ENCODE measurements at regions not wholly inside any gene's neighbourhood (a gene's known extent, or its start where the extent isn't known, plus 50 kb on each side); places are given as distances from the start of the nearest gene placed in this dataset.
"Not testable (repeated sequence)": the region's sequence is repeated elsewhere in the genome, so short reads cannot be mapped to it uniquely, and the experiment has no call there.

DNA sequence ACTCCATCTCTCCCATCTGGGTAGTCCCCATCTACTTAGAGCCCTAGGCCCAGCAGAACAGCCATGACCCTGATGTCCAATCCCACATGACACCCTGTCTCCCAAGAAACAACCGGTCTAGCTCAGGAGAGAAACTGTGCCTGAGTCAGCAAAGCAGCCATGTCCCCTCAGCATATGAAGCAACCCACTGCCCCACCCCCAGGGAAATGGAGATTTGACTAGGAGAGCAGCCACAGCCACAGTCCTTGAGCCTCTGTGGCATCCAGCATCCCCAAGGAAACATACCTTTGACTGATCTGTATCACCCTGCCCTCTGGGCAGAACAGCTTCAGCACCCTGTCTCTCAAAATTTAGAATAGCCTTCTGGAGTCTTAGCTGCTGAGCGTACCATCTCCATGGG, 641.9 kb upstream of the FBXO33 start:
- DNase-seq: no peak

DNA sequence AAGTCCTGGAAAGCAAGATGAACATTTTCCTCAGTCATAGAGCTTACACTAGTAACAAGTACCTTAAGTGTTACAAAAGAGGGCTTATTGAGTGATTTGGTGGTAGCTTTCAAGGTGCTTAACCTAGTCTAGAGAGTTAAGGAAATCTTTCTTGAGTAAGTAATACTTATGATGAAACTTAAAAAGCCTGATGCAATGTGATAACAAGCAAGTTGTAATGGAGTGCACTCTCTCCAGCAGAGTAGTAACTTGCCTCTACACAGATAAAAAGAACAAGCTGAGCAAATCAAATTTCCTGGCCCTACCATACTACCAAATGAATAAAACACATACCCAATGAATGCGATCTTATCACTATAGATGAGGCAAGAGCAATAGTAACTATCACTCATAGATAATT, 639.9 kb upstream of the FBXO33 start:
- DNase-seq: no peak

DNA sequence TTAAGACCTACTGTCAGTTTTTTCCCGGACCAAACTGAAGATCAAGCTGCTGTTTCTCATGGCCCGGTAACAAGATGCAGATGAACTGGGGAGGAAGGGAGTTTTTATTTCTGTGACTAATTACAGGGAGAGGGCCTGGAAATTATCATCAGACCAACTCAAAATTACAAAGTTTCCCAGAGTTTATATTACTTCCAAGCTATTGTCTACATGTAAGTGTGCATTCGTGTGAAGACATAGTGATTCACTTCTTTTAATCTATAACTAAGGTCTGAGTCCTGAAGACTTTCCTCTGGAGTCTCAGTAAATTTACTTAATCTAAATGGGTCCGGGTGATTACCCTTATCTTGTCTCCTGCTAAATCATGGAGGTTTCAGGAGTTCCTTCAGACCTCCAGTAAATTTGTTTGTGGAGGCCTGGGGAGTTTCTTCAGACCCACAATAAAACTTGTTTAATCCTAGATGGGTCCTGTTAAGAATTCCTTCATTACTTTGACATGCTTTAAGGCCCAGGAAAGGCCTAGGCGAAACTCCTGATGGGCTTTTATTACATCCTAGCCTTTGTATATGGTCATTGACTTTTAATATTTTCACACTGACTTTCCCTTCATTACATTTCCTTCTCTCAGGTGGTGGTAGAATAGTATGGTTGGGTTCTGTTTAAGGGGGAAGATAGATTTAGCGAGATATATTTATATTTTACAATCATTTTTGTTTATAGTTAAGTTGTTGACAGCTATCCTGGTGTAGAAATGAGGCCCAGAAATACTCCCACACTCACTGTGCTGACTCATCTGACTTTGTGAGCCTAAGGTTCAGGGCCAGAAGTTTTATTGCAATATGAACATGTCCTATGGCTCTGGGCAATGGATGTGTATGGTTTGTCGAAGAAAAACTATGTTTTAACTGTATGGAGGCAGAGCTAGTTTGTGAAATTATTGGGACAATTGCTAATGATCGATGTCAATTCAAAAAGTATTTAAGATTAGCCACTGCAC, 627.0 kb upstream of the FBXO33 start:
- no peak for DNase-seq

DNA sequence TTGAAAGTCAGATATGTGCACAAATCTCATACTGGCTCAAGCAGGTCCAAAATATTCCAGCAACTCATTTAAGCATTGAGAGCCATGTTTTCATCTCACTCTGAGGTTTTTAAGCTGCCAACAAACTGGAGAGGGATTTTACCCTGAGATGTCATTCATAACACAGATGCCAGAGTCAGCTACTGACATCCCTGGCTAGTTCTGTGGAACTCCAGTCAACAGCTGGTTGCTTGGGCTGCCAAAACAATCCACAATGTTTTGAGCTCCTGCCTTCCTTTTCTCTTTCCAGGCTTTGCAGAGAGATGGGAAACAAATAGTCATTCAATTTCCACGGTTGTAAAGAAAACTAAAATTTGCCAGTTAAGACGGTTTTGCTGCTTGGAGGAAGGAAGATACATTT, 621.2 kb upstream of the FBXO33 start:
- DNase-seq: no peak

DNA sequence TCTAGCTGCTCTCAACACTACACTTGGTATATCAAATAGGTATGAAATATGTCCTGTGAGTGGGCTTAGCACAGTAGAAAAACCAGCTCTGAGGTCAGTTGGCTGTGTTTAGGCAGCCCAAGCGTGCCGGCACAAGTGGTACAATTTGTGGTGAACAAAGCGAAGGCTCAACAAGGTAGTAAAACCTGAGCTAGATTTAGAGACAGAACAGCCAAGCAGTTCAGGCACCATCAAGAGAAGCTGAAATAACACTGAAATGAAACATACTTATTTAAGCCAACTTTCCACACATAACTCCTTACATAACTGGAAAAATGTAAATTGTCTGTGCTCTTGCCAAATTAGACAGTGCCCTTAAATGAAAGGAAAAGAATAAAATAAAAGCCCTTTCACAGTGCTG, 596.8 kb upstream of the FBXO33 start:
- no peak for DNase-seq

DNA sequence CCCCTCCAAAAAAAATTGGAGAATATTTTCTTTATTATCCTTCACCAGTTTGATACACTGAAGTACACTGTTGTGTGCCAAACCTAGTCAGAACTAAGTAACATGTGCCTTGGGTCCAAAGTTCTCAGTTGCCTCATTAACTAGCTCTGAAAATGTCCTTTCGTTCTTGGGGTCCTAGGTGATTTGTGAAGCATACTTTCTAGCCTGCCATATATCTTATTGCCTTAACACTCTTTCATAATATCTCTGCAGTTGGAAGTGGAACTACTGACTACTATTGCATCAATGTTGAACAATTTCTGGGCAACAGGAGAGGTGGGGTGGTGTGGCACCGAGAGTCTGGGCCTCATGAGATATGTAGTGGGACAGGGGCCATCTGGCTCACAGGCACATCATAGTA, 592.9 kb upstream of the FBXO33 start:
- DNase-seq: no peak

DNA sequence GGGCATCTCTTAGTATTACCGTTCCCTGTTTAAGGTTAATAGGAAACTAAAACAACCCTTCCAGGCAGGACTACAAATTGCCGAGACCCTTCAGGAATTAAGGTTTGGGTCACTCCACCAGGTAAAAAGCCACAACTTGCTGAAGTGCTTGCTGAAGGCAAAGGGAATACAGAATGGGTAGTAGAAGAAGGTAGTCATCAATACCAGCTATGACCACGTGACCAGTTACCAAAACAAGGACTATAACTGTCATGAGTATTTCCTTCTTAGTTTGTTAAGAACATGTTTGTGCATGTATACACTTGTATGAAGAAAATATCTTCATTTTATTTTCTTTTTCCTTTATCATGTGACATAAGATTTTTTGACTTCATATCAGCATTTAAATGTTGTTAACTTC, 578.7 kb upstream of the FBXO33 start:
- DNase-seq: no peak

DNA sequence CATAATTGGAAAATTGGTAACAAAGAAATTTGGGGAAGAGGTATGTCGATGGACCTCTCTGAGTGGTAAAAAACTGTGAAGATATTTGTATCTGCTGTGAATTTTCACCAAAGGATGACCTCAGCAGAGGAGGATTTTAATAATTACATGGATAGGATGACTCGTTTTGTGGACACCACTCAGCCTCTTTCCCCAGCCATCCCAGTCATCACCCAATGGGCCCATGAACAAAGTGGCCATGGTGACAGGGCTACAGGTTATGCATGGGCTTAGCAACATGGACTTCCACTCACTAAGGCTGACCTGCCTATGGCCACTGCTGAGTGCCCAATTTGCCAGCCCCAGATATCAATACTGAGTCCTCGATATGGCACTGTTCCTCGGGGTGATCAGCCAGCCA, 577.5 kb upstream of the FBXO33 start:
- no peak for DNase-seq

DNA sequence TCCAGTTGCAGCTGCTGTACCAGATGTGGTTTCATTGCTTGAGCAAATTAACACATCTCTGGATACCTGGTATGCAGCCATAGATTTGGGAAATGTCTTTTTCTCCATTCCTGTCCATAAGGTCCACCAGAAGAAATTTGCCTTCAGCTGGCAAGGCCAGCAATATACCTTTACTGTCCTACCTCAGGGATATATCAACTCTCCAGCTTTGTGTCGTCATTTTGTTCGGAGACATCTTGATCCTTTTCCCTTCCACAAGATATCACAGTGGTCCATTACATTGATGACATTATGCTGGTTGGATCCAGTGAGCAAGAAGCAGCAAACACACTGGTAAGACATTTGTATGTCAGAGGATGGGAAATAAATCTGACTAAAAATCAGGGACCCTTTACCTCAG, 576.1 kb upstream of the FBXO33 start:
- DNase-seq: not testable (repeated sequence)

DNA sequence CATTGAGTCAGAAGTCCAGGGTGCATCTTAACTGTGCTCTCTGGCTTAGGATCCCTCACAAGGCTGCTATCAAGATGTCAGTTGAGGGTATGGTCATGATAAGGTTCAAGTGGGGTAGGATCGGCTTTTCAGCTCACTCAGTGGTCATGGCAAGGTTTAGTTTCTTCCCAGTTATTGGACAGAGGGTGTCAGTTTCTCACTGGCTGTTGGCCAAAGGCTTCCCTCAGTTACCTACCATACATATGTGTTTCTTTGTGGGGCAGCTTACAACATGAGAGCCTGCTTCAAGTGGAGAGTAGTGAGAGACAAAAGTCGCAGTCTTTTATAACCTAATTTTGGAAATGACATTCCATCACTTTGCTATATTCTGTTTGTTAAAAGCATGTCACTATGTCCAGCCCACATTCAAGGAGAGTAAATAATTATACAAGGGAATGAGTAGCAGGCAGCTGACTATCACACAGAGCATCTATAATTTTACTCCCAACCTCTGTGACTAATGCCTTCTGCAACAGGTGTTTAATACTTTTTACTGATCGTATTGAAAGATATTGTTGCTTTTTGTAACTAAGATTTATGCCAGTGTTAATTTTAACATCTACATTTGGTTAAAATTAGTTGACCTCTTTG, 572.8 kb upstream of the FBXO33 start:
- DNase-seq: no peak

DNA sequence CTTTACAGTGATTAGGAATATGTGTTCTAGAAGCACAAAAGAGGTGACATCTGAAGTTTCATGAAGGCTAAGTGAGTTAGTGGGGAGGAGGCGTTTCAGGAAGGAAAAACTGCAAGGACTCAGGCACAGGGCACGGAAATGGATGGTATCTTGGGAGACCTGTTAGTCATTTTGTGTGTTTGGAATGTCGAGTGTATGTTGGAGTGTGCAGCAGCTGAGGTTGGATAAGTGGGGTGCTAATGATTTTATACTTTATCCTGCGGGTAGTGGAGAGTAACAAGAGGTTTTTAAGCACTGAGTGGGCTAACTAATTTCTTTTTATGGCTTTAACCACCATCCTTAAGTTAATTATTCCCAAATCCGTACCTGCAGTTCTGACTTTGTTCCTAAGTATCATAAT, 571.5 kb upstream of the FBXO33 start:
- no peak for DNase-seq

DNA sequence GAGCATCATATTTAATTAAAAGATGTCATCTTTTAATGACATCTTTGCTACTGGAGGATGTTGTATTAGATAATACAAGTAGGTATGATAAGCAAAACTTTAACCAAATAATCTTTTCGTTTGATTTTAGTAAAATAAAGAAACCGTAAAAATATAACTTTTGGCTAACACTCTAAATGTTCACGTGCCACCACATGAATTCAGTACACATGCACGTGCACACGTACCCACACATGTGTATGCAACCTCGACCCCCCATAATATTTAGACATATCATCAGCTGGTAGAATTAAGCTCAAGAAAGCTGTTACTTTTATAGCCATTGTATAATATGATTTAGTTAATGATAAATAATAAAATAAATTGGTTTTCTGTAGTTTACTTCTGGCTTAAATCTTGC, 566.6 kb upstream of the FBXO33 start:
- DNase-seq: no peak

DNA sequence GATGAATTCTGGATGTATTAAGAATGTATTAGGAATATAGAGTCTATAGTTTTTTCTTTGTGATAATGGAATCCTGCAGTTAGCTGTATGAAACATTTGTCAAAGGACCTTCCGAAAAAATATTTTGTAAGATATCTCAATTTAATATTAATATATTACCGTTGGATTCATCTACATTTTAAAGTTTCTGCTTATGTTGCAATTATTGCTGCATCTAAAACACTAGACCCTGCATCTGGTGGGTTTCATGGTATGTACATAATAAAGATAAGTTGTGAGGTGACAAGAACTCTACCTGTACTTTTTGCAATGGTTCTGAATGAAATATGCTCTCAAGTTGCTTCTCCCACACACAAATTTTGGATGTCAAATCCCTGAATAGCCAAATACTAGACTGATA, 565.9 kb upstream of the FBXO33 start:
- no peak for DNase-seq

DNA sequence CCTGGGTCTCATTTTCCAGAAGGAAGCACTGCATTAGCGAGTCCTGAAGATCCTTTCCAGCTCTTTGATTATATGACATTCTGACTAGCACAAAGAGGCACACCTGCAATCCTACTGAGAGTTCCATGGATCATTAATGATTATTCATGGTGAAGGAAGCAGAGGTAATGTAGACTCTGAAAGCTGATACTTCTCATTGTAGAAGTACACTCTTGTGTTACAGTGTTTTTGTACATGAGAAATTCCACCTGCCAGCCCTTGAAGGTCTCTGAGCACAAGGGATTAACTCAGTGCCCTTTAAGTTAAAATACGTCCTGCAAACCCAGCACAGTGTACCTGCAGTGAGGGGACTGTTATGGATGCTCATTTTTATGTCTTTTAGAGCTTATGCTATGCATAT, 558.8 kb upstream of the FBXO33 start:
- peak; percentile 61 for DNase-seq

DNA sequence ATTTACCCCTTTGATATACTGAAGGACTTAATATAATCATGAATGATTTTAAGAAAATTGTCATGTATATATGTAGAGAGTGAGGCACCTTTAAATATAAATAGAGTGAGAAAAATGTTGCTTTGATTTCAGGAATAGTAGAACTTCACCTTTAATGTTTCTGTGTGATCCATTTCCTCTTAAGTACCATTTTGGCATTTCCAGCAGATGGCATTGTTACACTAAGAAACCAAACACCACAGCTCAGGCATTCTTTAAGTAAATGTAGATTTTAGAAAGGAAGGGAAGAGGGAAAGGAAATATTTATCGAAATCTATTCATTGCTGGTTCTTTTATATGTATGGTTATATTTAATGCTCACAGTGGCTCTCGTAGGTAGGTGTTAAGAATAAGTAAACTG, 556.7 kb upstream of the FBXO33 start:
- peak; percentile 15 for DNase-seq

DNA sequence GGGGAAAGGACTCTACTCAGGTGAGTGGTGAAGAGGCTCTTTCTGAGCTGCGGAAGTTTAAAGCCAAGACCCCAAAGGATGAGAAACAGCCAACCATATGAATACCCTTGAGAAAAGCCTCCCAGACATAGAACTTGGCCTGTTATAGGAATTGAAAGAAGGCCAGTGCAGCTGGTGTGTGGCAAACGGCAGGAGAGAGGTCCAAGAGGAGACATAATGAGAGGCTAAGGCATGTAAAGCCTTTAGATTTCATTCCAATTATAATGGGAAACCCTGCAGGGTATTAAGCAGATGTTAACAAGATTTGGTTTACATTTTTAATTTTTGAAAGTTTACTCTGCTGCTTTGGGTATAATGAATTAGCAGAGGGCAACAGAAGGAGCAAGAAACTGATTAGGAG, 552.1 kb upstream of the FBXO33 start:
- DNase-seq: no peak

DNA sequence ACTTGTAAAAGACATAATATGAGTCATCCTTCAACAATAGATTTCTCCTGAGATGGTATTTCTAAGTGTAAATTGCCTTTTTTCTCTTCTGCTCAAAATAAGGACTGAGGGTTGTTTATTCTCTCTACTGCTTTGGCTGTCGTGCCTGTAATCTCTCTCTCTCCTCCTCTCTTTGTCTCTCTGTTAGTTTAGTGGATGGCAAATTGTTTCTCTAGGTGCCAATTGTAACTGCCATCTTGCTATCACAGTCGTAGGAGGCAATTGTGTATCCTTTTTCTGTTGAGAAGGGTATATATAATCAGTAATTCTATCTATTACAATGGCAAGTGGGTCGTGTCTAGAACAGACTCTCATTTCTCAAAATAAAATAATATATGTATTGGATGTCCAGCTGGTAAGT, 545.0 kb upstream of the FBXO33 start:
- DNase-seq: peak; percentile 56

DNA sequence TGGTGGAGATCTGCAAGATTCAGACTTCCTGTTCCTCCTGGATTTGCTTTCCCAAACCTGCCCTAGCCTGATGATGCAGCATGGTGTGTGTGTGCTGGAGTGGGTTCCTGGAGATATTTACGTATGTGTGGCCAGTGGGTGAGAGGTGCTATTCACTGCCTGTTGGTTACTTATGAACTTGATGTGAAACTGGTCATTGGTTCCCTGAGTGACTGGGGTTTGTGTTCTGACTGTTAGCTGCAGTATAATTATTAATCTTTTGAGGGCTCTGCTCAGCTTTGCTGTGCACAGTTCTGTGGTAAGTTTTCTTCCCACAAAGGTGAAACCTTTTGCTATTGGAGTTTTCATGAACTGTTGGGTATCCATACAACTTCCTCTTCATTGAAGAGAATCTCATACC, 541.8 kb upstream of the FBXO33 start:
- DNase-seq: no peak

DNA sequence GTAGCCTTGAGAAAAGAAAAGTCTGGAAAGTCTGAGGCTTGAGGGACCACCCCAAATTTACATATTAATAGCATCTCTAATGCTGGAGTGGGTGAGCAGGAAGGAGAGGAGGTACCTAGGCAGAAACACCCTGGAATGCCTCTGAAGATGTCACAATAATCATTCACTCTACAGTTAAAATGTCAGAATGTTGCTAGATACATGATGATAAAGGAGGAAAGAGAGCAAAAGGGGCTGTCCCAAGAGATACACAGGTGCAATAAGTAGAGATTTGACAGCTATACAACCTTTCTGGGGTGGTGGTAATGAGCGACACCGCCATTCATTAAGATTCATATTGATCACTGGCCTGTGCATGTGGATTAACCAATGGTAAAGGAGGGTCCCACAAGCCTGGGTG, 540.5 kb upstream of the FBXO33 start:
- DNase-seq: no peak

DNA sequence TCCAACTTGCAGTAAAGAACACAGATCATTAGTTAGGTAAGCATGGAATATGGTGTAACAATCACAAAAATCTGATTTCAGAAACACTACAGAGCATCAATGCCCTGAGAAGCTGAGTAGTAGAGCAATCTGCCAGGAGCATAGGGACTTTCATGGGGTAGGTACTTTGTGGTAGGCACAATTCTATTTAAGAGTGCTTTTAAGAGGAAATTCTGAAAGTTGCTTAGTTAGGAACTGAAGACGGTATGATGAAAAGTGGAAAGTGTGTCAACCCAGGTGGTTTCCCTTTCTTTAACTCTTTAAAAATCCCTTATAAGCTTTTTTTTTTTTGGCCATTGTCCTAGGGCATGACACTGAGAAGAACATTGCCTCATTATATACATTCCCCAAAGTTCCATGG, 535.7 kb upstream of the FBXO33 start:
- DNase-seq: no peak

DNA sequence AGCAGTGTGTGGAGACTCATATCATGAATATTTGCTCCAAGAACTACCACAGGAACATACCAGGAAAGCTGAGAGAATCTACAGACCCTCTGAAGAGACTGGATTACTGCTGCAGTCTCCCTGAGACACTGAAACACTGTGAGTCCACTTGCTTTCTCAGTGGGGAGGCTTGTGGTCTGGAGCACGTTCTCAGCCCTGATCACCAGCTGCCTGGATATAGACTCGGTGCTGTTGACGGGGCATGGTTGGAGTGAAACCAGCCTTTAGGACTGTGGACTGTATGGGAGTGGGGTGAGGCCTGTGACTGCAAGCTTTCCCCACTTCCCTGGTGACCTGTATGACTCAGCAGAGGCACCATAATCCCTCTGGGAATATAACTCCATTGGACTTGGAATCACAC, 525.8 kb upstream of the FBXO33 start:
- no peak for DNase-seq

DNA sequence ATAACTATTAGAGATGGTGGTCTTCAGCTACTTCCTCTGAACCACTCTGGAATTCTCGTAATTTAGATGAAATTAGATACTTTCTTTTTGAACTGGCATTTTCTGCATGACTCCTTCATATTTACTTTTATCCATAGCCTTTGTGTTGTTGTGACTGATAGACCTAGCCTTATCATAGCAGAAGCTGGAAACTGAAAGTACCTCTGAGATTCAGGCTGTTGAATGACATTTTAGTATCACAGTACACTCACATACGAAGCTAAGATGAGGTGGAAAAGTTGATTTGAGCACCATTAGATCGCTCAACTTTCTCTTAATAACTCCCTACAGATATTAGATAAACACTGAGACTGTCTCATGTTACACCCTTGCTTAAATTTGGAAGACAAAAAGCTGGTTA, 525.1 kb upstream of the FBXO33 start:
- DNase-seq: no peak

DNA sequence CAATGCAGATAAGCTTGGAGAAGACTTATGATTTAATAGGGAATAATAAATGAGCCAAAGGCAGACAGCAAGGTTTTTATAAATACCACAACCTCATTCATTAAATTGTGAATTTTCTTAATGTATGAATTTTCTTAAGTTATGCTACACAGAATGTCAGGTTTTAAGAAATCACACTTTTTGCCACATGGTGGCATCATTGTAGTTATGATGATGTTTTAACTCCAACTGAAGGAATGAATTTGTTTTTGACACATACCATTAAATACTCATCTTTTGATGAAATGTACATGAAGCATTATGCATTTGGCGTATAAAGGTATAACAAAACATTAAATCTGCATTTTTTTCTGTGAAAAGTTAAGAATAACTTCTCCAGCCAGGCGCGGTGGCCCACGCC, 524.1 kb upstream of the FBXO33 start:
- no peak for DNase-seq

DNA sequence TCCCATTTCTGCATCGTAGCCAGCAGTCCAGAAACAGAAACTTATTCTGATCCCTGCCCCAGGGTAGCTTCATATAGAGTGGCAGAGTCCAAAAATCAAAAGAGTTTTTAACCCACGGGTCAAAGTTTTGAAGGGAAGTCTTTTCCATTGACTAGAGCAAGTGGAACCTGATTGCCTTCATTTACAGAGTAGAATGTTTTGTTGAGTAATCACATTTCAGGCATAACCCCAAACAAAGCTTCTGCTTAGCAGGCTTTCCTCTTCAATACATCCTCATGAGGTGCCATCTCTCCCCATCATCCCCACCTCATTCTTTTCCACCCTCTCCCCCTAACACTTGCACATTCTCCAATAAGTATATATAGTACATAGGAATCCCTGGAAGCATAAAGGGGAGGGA, 516.0 kb upstream of the FBXO33 start:
- DNase-seq: no peak

DNA sequence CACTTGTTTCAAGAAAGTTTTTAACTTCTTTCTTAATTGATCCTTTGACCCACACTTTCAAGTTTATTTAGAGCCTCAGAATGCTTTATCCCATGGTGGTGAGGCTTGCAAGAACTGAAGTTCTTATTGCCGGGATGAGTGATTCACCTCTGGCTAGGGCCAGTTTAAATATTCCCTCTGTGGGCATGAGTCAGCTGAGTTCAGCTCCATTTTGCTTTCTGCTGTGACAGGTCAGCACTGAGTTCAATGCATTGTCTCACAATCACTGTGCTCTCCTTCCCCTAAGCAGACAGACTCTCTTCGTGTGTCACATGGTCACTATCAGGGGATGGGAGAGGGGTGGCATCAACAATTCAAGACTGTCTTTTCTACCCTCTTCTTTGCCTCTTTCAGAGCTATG, 514.6 kb upstream of the FBXO33 start:
- DNase-seq: no peak
